ENCODE measurements at regions not wholly inside any gene's neighbourhood (a gene's known extent, or its start where the extent isn't known, plus 50 kb on each side); places are given as distances from the start of the nearest gene placed in this dataset.

- DNase-seq: no peak
These were observed 191.7 kb upstream of the TWIST2 start for GRCh38 chr2:238655974-238656722.

DNA sequence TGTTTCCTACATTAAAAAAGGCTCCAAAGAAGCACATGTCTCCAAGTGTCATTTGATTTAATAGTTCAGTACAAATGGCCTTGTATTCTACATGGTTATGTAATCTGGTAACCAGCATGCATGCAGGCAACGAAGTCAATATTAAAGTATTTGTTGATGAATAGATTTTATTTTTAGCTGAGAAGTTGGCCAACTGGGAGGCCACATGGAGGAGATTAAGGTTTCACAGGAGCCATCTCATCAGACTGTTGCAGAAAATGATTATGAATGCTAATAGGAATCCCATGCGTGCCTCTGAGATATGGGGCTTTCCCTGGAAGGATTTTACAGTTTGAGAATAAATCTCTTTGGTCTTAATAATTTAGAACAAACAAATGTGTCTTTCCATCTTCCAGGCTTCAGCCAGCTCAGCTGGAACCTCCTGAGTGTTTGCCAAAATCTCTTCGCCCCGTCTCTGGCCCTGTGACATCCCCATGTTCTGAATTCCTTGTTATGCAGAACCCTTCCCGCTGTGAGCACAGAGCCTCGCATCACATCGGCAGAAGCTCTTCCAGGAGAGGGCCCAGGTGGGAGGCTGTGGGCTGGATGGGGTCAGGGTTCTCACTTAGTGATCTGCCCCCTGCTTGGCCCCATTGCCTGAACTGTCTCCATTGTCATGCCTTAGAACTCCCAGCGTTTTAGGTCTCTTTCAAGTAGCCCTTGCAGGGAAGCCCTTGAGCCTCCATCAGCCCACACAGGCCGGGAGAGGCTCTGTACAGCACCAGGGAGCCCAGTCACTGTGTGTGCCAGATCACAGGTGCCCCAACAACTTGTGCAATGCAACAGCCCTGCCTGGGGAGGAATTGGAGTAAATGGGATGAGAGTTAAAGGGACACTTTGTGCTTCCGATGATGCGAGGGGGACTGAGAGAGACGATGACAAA is 190.5 kb upstream of the TWIST2 start:
- no peak for DNase-seq

GRCh38 chr2:238658054-238658407 is 189.9 kb upstream of the TWIST2 start:
- DNase-seq: no peak

DNA sequence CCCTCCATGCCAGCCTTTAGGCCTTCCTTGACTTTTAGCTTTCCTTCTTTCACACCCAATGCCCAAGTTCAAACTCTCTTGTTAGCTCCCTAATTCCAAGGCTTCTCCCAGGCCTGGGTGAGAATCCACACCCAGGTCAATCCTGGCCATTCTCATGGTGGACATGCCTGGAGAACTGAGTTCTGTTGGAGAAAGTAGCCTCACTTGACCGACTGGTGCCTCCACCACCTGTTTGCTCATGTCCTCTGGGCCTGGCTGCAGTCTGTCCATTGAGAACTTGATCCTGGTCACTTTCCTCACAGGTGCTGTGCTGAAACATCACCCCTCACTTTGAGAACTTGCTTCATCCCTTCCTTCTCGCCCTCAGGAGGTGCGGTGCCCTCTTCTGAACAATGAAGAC is 189.1 kb upstream of the TWIST2 start:
- DNase-seq: no peak

- no peak for DNase-seq
These were observed 188.7 kb upstream of the TWIST2 start for GRCh38 chr2:238659231-238659630.

DNA sequence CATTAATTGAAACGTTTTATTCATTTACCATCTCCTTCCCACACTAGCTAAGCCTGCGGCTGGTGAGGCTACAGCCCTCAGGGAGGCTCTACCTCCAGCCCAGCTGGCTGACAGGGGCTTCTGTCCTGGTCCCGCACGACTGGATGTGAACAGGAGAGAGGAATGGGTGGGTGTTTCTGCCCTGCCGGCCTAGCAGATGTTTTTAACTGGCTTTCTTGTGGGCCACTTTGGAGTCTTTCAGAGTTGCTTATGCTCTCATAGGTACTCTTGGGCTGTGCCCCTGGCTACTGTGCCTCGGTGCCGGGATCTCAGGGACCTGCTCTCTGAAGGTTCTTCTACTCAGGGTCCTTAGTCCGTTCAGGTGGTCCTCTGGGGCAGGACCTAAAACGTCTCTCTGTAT is 184.3 kb upstream of the TWIST2 start:
- no peak for DNase-seq

GRCh38 chr2:238665919-238666318 is 182.0 kb upstream of the TWIST2 start:
- no peak for DNase-seq

DNA sequence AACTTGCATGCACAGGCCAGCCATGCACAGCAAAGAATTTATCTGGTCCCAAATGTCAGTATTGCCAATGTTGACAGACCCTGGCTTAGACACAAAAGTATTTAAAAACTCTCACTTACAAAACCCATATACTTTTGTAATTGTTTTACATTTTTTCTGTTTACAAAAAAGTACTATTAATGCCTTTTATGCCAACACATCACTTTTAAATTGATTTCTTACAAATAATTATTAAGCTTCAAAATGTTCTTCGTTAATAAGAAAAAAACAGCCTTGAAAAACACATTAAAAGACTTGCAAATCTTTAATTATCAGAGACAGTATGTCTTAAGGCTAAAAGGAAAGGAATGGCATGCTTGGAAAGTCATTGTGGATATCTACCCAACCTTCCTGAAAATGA is 181.3 kb upstream of the TWIST2 start:
- DNase-seq: no peak

DNA sequence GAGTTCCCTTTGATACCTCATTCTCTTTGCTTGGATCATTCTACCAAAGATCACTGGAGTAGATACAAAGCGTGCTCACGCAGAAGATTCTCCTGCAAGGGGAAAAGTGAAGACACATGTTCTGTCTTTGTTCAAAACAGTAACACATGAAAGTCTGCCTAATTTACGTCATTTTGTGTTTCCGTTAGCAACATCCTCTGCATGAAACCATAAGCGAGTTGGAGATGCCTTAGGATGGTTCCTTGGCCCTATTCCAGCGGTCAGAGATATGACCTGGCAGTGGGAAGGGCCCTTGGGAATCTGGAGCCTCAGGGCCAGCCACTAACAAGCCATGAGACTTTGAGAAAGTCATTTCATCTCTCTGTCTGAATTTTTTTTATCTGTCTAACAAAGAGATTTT is 180.9 kb upstream of the TWIST2 start:
- DNase-seq: no peak

DNA sequence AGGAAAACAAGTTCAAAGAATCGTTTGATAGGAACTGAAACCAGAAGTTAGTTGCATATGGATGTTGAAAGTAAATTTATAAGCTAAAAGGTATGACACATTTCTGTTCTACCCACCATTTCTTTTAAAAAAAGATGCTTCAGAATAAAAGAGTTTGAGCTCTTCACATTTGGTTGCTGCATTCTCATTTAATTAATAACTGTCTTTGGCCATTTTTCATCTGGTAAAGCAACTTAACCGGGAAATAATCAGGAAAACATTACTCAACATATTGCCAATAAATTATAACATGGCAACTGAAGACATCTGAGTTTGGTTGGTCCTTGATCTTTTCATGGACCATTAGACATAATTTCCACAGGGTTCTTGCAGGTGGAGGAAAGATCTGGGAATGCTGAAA is 180.2 kb upstream of the TWIST2 start:
- DNase-seq: no peak

DNA sequence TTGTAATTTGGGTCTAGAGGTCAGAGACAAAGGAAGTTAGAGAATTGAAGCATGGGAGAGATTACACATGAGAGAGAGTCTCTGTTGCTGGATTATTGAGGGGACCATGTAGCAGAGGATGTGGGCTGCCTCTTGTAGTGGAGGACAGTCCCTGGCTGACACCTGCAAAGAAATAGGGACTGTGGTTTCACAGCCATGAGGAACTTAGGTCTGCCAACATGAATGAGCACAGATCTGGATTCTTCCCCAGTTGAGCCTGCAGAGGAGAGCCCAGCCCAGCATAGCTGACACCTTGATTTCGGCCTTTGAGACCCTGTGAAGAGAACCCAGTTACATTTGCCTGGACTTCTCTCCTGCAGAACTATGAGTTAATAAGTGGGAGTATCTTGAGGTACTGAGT is 179.5 kb upstream of the TWIST2 start:
- DNase-seq: no peak

GRCh38 chr2:238669046-238669445 is 178.8 kb upstream of the TWIST2 start:
- DNase-seq: no peak

GRCh38 chr2:238669581-238670080 is 178.3 kb upstream of the TWIST2 start:
- DNase-seq: no peak

GRCh38 chr2:238670111-238670585 is 177.7 kb upstream of the TWIST2 start:
- DNase-seq: no peak

- no peak for DNase-seq
These were observed 165.3 kb upstream of the TWIST2 start for GRCh38 chr2:238682536-238682935.

DNA sequence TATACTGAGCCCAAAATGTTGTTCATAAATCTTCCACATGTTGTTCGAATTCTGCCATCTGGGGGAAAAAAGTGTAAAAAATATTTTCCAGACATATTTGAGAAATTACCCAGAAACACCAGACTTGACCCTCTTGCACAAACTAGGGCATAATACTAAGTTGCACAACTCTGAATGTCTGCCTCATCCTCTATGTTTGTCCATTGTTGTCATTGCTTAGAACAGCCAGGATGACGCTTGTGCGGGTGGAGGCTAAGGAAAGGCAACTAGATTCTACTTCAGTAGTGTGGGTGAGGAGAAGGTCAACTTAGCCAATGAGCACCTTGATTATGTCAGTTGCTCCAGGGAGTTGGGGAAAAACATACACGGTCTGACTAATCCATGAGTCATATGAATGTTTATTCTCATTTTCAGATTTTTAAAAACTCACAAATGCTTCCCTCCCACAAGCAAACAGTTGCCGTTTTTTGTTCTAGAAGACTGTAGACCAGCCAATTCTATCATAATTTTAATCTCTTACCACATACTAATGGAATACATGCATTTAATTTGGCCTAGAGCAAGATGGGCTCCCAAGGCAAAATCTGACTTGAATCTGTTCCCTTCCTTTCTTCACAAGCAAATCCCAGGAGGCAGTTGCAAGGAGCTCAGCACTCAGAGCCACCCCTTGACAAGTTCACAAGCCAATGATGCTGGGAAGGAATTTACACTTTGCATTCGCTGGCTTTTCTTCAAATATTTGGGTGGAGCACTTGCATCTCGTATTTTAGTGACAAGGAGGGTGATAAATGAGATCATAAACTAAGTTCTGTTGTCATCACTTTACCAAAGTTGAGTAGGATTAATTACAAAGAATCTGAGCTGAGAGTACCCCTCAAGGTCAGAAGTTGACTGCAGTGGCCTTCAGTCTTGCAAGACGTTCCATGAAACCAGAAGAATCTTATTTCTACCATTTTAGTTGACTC is 163.2 kb upstream of the TWIST2 start:
- DNase-seq: peak; percentile 32

DNA sequence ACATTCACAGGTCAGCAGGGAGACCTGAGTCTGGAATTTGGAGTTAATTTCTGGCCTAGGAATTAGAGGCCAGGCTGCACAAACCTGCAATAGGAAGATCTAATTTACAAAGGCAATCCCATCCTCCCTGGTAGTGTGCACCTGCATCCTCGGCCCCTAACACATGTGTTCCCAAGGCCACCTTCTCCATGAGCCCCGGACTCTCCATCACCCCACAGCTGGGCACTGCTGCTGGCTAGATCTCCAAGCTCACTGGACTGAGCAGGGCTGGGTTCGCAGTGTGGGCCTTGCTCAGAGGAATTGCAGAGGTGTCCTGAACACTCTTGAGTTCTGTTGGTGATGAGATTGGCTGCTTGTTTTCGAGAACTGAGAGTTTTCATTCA is 162.6 kb upstream of the TWIST2 start:
- DNase-seq: no peak

DNA sequence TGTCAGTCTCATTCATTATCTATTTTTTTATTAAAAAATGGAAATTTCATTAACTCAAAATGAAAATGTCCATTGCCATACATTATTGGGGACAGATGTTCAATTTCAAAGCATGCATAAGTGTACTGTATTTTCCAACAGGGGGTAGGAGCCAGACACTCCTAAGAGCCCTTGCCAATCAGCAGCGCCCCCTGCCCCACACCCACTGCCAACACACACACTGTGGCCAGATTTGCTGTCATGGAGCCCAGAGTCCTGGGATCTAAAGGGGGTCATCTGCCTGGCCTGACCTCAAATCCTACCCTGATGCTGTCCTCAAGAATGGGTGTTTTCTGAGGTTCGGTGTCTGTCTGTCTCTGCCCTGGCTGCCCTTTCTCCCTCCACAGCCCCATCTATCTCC is 162.2 kb upstream of the TWIST2 start:
- no peak for DNase-seq

- no peak for DNase-seq
These were observed 161.7 kb upstream of the TWIST2 start for GRCh38 chr2:238686223-238686622.

GRCh38 chr2:238688193-238689153 is 159.4 kb upstream of the TWIST2 start:
- DNase-seq: peak; percentile 26

GRCh38 chr2:238689331-238689730 is 158.6 kb upstream of the TWIST2 start:
- peak; percentile 29 for DNase-seq

All from right forelimb (tissue), 1 donor.